GM18909 (cell line): ENCODE measurements at regions not wholly inside any gene's neighbourhood (a gene's known extent, or its start where the extent isn't known, plus 50 kb on each side); places are given as distances from the start of the nearest gene placed in this dataset.
"Not testable (repeated sequence)": the region's sequence is repeated elsewhere in the genome, so short reads cannot be mapped to it uniquely, and the experiment has no call there.

Experiments
- ATAC-seq: cut with Tn5 transposase; IDR thresholded peaks from one replicate; pipeline ENCODE4 v1.9.1; 2021; ENCODE audit warnings: mild to moderate bottlenecking; ENCODE audit not compliant: unreplicated experiment, poor library complexity

DNA sequence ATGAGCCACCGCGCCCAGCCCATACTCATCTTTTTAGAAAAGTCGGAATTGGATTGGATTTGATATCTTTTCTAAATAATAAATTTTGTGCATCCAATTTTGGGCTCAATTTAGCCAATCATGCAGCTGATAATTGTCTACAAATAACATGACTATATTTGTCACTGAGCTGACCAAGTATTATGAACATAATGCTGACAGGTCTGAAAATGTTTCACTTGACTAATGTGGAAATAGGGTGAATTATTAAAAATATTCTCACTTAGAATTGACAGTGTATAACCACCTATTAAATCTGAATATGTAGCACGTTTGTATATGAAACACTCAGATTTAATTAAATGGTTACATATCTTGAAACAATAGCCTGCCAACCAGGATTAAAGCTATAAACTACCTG is 657.2 kb upstream of the FSHR start:
- ATAC-seq = no peak

DNA sequence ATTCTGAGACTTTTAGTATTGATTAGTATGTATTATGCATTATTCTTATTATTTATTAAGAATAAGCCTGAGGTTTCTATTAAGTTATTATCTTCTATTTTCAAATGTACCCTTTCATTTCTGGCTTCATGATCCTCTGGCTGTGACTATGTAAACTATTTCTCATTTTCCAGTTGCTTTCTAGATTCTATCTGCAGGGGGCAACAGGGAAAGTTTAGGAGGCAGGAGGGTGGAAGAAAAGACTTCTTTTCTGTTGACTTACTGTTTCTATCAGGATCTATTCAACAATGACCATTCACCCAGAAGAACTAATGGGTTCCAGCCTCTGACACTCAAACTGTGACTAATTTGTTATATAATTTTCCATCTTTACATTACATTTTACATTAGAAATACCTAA is 653.4 kb upstream of the FSHR start:
- no peak for ATAC-seq

DNA sequence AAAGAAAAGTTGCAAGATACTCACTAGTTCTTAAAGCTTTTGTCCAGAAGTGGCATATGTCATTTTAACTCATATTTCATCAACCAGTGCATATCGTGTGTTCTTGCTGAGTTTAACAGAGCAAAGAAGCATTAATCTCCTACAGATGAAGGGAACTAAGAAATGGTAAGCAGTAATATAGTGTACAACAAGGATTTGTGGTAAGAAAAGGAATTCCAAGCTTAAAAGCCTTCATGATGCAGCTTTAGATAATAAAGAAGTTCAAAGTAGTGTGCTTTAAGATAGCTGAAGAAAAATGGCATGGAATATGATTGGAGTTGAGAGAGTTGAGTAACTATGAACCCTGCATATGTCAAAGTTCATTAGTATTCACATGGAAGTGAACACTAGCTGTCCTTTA is 649.8 kb upstream of the FSHR start:
- ATAC-seq = no peak

DNA sequence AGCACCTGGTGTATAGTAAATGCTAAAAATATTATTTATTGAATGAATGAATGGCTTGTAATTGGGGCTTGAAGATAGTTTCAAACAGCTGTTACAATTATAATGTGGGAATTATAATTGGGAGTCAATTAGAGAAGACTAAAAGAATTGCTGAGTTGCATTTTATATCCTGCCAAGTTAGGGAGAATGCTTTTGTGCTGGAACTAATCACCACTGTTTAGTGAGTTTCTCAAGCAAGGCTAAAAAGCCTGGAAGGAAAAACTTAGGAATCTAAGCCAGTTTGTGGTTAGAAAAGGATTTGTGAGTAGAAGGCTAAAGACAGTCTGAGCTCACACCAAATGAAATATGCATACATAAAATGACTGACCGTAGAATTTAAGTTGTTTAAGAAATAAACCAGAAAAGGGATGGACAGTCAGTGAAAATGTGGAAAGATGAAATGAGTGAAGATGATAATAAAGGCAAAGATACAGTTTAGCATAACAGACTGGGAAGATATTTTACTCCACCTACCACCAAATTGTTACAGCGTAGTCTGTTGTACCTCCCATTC is 647.7 kb upstream of the FSHR start:
- ATAC-seq = no peak

DNA sequence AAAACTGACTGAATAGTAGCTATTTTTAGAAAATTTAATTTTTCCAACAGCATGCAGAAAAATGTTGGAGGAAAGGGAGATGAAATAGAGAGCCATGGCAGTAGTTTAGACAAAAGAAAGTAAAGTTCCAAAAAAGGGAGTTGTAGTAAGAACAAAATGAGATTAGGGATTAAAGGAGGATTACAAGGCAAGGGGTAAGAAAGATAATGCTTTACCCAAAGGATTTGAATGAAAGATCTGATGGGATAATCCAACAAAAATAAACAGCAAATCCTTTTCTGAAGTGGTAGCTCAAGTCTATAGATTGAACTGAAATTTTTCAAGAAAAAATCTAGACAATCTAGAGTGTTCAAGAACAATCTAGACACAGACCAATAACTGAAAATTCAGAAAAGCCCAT is 644.3 kb upstream of the FSHR start:
- no peak for ATAC-seq

DNA sequence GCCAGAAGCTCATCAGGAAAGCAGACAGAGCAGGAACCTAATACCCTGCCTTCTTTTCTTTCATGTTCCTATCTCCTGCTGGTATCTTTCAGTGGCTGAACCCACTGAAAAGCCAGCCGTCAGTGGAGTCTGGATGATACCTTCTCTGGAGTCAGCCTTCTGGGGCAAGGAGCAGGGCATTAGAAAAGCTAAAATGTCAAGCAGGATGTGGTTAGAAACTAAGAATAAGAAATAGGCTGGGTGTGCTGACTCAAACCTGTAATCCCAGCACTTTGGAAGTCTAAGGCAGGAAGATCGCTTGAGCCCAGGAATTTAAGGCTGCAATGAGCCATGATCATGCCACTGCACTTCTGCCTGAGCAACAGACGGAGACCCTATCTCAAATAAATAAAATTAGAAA is 642.0 kb upstream of the FSHR start:
- ATAC-seq = no peak

DNA sequence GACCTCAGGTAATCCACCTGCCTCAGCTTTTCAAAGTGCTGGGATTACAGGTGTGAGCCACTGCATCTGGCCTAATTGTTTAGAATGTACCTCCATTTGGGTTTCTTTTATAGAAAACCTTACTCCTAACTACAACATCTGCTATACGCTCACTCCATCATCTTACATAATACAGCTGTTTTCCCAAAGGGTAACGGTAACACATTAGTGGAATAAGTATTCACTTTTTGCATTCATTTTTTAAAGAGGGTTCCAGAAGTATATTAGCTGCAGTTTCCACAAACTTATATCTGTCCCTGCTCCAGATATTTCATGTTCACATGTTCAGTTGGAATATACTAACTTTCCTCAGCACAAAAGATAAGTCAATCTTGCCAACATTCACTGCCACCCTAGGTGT is 640.1 kb upstream of the FSHR start:
- ATAC-seq = no peak

DNA sequence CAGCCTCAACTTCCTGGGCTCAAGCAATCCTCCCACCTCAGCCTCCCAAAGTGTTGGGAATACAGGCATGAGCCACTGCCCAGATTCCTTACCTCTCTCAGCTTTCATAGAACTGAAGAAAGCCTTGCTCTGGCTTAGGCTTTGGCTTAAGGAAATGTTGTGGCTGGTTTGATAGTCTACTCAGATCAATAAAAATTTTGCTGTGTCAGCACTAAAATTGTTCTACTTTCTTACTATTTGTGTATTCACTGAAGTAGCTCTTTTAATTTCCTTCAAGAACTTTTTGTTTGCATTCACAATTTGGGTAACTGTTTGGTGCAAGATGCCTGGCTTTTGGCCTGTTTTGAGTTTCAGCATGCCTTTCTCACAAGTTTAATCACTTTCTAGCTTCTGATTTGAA is 634.0 kb upstream of the FSHR start:
- ATAC-seq = no peak

DNA sequence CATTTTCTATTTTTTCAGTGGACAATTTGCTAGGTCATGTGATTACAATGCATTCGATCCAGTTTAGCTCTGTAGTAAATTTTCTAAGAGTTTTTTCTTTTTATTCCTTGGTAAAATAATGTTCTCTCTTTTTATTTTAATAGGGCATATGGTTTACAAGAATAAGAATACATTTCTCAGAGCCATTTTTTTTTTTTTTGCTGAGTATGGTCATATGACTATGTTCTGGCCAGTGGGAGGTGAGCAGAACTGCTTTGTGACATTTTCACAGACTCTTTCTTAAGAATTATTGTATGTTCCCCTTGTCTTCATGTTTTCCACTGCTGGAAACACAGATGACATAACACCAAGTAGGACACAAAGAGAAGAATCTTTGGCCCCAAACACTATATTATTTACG is 626.6 kb upstream of the FSHR start:
- ATAC-seq = no peak

DNA sequence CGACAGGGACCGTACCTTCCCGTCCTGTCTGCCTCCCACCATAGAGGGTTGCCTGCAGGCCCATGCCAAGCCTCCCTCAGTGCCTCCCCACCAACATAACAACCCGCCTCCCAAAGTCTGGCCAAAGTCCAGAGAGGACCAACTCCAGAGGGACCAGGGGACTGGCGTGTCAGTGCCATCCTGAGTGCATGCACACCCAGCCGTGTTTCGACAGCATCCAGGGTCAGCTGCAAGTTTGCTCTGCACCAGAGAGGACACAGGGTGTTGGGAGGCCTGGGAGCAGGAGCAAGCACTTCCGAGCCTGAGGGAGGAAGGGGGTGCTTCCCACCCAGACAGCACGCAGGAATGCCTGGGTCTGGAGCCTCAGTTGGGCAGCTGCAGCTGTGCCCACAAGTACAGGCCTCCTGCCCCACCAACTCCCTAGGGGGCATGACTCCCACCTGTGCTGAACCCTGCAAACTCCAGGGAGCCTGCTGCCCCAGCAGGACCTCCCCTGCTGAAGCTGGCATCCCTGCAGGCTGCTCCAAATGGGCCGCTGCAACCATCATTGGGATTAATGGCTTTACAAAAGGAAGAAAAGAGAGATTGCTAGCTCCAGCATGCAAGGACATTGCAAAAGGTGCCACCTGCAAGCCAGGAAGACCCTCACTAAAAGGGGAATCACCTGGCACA is 618.1 kb upstream of the FSHR start:
- no peak for ATAC-seq

DNA sequence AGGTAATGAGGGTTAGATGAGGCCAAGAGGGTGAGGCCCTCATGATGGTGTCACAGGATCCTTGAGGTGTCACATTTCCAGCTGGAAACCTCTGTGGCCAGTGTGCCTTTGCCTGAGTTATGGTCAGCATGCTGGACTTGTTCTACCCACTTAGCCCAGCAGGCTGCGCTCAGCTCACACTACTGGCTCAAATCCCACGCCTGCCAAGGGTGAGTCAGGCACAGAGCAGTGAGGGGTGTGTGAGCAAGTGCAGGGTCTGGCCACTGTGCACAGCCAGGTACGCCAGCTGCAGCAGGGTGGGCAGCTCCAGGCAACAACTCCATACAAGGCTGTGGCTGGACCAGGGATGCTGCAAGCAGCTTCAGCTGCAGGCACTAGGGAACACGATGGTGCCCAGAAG is 616.6 kb upstream of the FSHR start:
- peak; percentile 43 for ATAC-seq

DNA sequence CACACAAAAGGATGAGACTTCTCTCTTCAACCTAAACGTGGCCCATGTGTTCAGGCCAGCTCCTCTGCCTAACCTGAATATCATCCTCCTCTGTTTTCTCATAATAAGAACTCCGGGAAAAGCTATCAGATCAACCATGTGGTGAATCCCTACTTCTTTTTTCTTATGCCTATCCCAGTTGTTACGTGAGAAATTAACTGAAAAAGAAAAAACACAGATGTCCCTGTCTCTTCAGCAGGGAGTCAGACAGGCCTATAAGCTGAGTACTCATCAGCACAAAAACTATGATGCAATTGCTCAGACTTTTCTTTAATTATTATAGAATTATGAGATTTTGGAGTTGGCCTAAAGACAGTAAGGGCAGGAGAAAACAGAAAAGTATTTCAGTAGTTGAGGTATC is 613.0 kb upstream of the FSHR start:
- no peak for ATAC-seq

DNA sequence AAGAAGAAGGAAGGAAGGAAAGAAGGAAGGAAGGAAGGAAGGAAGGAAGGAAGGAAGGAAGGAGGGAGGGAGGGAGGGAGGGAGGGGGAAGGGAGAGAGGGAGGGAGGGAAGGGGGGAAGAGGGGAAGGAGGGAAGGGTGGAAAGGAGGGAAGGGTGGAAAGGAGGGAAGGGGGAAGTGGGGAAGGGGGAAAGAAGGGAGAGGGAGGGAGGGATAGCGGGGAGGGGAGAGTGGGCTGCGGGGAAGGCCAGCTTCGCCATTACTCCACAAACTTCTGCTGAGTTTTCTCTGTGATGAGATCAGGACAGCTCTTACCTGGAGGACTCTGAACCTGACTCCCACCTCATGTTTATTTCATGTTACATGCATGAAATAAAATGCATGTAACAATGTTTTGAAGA is 601.5 kb upstream of the FSHR start:
- ATAC-seq = no peak

DNA sequence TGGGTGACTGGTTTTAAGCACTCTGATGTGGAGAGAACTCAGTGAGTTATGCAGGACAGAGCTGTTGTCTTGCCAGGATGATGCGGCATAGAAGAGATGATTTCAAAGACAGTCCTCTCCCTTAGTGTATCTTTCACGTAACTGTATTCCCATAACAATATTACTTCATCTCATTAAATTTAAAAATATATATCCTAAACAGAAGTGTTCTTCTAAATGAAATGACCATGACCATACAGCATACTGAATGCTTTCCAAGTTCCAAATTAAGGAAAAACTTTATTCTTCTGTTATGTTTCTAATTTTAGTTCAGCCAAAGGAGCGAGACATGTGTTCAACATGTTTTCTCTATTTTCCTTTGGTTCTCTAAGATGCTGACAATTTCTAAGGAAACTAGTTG is 600.1 kb upstream of the FSHR start:
- ATAC-seq = no peak

DNA sequence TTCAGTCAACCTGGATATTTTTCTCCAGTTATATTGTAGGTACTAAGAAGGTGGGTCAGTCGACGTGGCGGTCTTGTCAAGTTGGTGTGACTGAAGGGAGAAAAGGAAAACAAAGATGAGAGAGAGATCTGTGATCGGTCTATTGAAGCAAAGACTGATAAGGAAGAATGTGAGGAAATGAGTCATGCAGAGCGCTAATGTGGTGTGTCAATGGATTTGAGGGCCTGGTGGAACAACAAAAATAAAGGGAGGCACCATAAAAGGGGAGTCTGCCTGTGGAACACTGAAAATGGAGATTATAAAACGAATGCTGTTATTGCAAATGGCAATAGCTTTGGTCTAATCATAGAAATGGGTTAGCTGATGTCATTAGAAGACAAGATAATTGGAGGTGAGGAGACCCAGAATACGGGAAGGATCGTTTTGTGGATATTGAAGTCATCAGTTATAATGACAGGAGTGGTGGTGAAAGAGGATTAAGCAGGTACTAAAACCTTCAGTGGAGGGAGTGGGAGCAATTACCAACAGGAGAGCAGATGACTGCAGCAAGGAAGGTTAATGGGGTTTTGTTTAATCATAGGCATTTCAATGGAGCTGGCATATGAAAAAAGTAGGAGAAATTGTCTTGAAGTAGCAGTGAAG is 599.1 kb upstream of the FSHR start:
- ATAC-seq = no peak

DNA sequence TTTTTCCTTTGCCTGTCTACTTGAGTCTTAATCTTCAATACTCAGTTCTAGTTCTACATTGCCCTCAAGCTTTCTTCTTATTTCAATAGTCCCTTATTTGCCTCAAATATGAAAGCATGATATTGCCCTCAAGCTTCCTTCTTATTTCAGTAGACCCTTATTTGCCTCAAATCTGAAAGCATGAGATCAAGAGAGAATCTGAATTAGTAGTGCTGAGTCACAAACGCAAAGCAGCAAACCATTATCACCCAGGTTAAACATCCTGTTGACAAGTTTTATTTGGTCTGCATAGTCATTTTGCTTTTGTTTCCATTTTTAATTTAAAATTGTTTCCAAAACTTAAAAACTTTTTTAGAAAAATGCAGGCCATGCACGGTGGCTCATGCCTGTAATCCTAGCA is 583.3 kb upstream of the FSHR start:
- no peak for ATAC-seq

DNA sequence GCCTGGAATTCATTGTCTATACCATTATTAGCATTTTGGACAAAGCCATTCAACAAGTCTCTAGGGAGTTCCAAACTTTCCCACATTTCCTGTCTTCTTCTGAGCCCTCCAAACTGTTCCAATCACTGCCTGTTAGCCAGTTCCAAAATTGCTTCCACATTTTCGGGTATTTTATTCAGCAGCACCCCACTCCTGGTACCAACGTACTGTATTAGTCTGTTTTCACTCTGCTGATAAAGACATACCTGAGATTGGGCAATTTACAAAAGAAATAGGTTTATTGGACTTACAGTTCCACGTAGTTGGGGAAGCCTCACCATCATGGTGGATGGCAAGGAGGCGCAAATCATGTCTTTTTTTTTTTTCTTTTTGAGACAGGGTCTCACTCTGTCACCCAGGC is 578.6 kb upstream of the FSHR start:
- not testable (repeated sequence) for ATAC-seq

DNA sequence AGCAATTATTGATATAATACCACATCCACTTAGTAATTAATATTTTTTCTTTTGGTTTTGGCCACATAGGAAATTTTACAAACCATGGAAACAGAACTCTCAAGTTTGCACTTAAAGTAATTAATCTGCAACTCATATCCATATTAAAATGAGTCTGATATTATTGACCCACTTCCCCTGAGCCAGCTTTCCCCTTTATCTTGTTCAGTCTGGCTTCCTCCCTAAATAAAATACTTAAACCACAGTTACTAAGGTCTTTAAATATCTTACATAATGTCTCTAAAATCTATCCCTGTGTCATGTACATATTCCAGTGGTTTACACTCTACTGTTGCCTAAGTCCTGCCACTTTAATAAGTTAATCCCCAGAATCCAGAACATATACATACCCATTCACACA is 564.9 kb upstream of the FSHR start:
- ATAC-seq = no peak

DNA sequence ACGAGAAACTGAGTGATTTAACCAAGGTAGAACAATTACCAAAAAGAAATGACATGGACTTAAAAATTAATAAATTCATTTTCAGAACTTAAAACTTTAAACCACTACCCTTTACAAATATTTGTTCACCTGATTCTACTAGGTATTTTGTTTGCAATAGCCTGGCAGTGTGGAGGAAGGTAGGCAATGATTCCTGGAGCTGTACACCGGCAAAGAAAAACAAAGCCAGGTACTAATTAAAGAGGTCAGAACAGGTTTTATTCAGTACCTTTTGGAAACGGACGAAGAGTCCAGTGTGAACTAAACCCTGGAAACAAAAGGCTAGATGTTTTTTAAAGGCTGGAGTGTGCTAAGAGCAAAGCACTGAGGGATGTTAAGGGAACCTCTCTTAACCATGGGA is 561.3 kb upstream of the FSHR start:
- no peak for ATAC-seq

DNA sequence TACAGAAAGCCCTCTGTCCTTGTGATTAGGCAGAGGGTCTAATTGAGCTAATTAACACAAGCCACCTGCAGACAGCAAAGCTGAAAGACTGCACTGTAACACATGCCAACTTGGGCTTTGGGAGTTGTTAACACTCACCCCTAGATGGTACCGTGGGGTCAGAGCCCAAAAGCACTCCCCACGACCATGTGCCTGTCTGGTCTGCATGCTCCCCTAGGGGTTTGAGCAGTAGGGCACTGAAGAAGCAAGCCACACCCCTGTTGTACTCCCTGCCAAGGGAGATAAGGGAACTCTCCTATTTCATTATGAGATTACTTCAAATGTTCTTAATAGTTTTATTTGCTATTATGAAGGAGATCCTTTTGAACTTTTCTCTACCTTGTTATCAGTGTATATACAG is 560.1 kb upstream of the FSHR start:
- ATAC-seq = no peak

DNA sequence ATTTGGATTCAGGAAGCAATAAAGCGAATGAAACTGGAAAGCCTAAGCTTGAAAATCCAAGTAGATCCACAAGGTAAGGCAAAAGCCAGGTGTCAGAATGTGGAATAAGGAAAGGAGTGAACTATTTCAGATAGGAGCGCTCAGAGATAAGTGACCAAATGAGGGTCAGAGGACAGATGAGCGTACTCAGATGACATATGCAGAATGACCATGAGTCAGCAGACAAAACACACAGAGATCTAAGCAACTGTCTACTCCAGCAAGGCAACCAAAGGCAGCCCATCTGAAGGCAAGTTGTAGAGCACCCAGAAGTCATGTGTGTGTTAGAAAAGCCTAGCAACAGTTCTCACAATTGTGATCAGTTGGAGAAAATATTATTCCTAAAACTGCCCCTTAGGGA is 548.4 kb upstream of the FSHR start:
- no peak for ATAC-seq

DNA sequence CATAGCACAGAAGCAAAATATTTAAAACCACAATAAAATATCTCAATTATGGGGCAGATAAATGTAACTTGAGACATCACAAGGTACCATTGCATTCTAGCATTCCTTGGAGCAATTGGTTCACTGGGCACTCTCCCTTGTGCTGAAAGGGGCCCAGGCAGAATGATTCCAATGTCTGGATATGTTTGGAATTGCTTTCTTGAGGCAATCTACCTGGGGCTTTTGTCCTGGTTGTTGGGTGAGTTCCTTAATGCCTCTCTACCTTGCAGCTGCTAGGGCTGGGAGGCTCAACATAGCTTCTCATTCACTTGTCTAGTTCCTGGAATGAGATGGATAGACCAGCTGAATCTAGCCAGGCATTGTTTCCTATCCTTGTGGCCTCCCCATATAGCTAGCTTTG is 539.6 kb upstream of the FSHR start:
- no peak for ATAC-seq
